Activated T-helper 1 cell treated with anti-CD3 and anti-CD28 coated beads, Interleukin-12 subunit alpha, Interleukin-12 subunit beta, Interleukin-2, Interleukin-4 antibody, amounts not matched to agents 30 ng/mL and 10 ng/mL and 1 ng/mL, durations not matched to agents 14 hours and 24 hours and 36 hours (primary cell): ENCODE measurements at regions not wholly inside any gene's neighbourhood (a gene's known extent, or its start where the extent isn't known, plus 50 kb on each side); places are given as distances from the start of the nearest gene placed in this dataset.

Experiments
- DNase-seq: peaks from one replicate; pipeline ENCODE4 v3.0.0; 2021; ENCODE audit warnings: low spot score
- H3K27ac Mint-ChIP-seq: one replicate; pipeline ENCODE4 v1.8.0; 2021; ENCODE audit warnings: mild to moderate bottlenecking, mixed read lengths
- H3K27me3 Mint-ChIP-seq: one replicate; pipeline ENCODE4 v1.8.0; 2022; ENCODE audit warnings: mild to moderate bottlenecking, moderate library complexity, mixed read lengths; ENCODE audit not compliant: insufficient read depth
- H3K36me3 Mint-ChIP-seq: one replicate; pipeline ENCODE4 v1.8.0; 2021; ENCODE audit warnings: low read depth, mixed read lengths
- H3K4me1 Mint-ChIP-seq: one replicate; pipeline ENCODE4 v1.8.0; 2021; ENCODE audit warnings: low read depth, mixed read lengths
- H3K4me3 Mint-ChIP-seq: one replicate; pipeline ENCODE4 v1.8.0; 2021; ENCODE audit warnings: mild to moderate bottlenecking, moderate library complexity, mixed read lengths
- H3K9me3 Mint-ChIP-seq: one replicate; pipeline ENCODE4 v1.8.0; 2021; ENCODE audit warnings: mixed read lengths
- intact Hi-C: fragments of 100-400 bp; cut with micrococcal nuclease; formaldehyde crosslinking; loops from one replicate; pipeline ENCODE4 v1.15.1; 2024

- intact Hi-C loops = no loop called here
- H3K27ac Mint-ChIP-seq = no peak overlapping the region
These were observed 916.2 kb upstream of the GHITM start for GRCh38 chr10:83222832-83223742.

GRCh38 chr10:83225781-83226180 is 913.5 kb upstream of the GHITM start:
- intact Hi-C loops = no loop called here
- no peaks in the 10 kb centered on the region for H3K4me1 Mint-ChIP-seq
- no peaks in the 10 kb centered on the region for H3K36me3 Mint-ChIP-seq
- no peak overlapping the region for H3K27ac Mint-ChIP-seq
- H3K9me3 Mint-ChIP-seq = peaks cover 1% of the 10 kb centered on the region
- no peak for DNase-seq
- H3K4me3 Mint-ChIP-seq = no peak overlapping the region
- H3K27me3 Mint-ChIP-seq = no peaks in the 10 kb centered on the region

More at GRCh38 chr10:83222832-83223742, 916.2 kb upstream of the GHITM start:
- DNase-seq = no peak
- Mint-ChIP-seq H3K27me3 (no peaks in the 10 kb centered on the region), H3K36me3 (no peaks in the 10 kb centered on the region), H3K9me3 (peaks cover 3% of the 10 kb centered on the region), H3K4me3 (no peak overlapping the region), H3K4me1 (no peaks in the 10 kb centered on the region)

GRCh38 chr10:83229991-83230390 is 909.3 kb upstream of the GHITM start:
- H3K36me3 Mint-ChIP-seq = no peaks in the 10 kb centered on the region
- no peak for DNase-seq
- H3K4me1 Mint-ChIP-seq = no peaks in the 10 kb centered on the region
- H3K4me3 Mint-ChIP-seq = no peak overlapping the region
- H3K27me3 Mint-ChIP-seq = no peaks in the 10 kb centered on the region
- H3K27ac Mint-ChIP-seq = no peak overlapping the region
- intact Hi-C loops = no loop called here
- no peaks in the 10 kb centered on the region for H3K9me3 Mint-ChIP-seq

- H3K27me3 Mint-ChIP-seq = no peaks in the 10 kb centered on the region
- H3K9me3 Mint-ChIP-seq = no peaks in the 10 kb centered on the region
- H3K4me3 Mint-ChIP-seq = no peak overlapping the region
- H3K4me1 Mint-ChIP-seq = no peaks in the 10 kb centered on the region
- no peaks in the 10 kb centered on the region for H3K36me3 Mint-ChIP-seq
- H3K27ac Mint-ChIP-seq = no peak overlapping the region
- intact Hi-C loops = no loop called here
- DNase-seq = no peak
These were observed 905.6 kb upstream of the GHITM start for GRCh38 chr10:83233691-83234090.

- H3K9me3 Mint-ChIP-seq = peaks cover 10% of the 10 kb centered on the region
- no peak overlapping the region for H3K27ac Mint-ChIP-seq
- no peaks in the 10 kb centered on the region for H3K27me3 Mint-ChIP-seq
- no peaks in the 10 kb centered on the region for H3K36me3 Mint-ChIP-seq
- no peak overlapping the region for H3K4me3 Mint-ChIP-seq
- intact Hi-C loops = no loop called here
- no peaks in the 10 kb centered on the region for H3K4me1 Mint-ChIP-seq
- DNase-seq = no peak
These were observed 891.1 kb upstream of the GHITM start for GRCh38 chr10:83248106-83248631.

GRCh38 chr10:83250396-83250795 is 888.9 kb upstream of the GHITM start:
- H3K4me3 Mint-ChIP-seq = no peak overlapping the region
- H3K9me3 Mint-ChIP-seq = peaks cover 13% of the 10 kb centered on the region
- intact Hi-C loops = no loop called here
- H3K36me3 Mint-ChIP-seq = no peaks in the 10 kb centered on the region
- H3K4me1 Mint-ChIP-seq = no peaks in the 10 kb centered on the region
- H3K27me3 Mint-ChIP-seq = no peaks in the 10 kb centered on the region
- no peak overlapping the region for H3K27ac Mint-ChIP-seq
- no peak for DNase-seq

GRCh38 chr10:83252169-83252568 is 887.1 kb upstream of the GHITM start:
- no peak overlapping the region for H3K27ac Mint-ChIP-seq

GRCh38 chr10:83252596-83252995 is 886.7 kb upstream of the GHITM start:
- intact Hi-C loops = no loop called here
- H3K4me1 Mint-ChIP-seq = no peaks in the 10 kb centered on the region
- no peak overlapping the region for H3K27ac Mint-ChIP-seq
- H3K27me3 Mint-ChIP-seq = no peaks in the 10 kb centered on the region
- peaks cover 13% of the 10 kb centered on the region for H3K9me3 Mint-ChIP-seq
- no peaks in the 10 kb centered on the region for H3K36me3 Mint-ChIP-seq
- no peak overlapping the region for H3K4me3 Mint-ChIP-seq
- DNase-seq = no peak

More at GRCh38 chr10:83252169-83252568, 887.1 kb upstream of the GHITM start:
- Mint-ChIP-seq H3K27me3 (no peaks in the 10 kb centered on the region), H3K4me1 (no peaks in the 10 kb centered on the region), H3K9me3 (peaks cover 13% of the 10 kb centered on the region), H3K4me3 (no peak overlapping the region), H3K36me3 (no peaks in the 10 kb centered on the region)
- no peak for DNase-seq
- intact Hi-C loops = no loop called here

- Mint-ChIP-seq H3K27ac (no peak overlapping the region), H3K4me1 (no peaks in the 10 kb centered on the region), H3K27me3 (no peaks in the 10 kb centered on the region), H3K36me3 (no peaks in the 10 kb centered on the region), H3K4me3 (no peak overlapping the region), H3K9me3 (peaks cover 13% of the 10 kb centered on the region)
- intact Hi-C loops = no loop called here
- no peak for DNase-seq
These were observed 886.2 kb upstream of the GHITM start for GRCh38 chr10:83253011-83253671.

- Mint-ChIP-seq H3K9me3 (peaks cover 13% of the 10 kb centered on the region), H3K27ac (no peak overlapping the region), H3K36me3 (no peaks in the 10 kb centered on the region), H3K4me3 (no peak overlapping the region), H3K4me1 (no peaks in the 10 kb centered on the region), H3K27me3 (no peaks in the 10 kb centered on the region)
- DNase-seq = no peak
- intact Hi-C loops = no loop called here
These were observed 884.6 kb upstream of the GHITM start for GRCh38 chr10:83254698-83255097.

GRCh38 chr10:83262434-83262833 is 876.9 kb upstream of the GHITM start:
- intact Hi-C loops = no loop called here

GRCh38 chr10:83272666-83273434 is 866.5 kb upstream of the GHITM start:
- Mint-ChIP-seq H3K27me3 (no peaks in the 10 kb centered on the region), H3K36me3 (no peaks in the 10 kb centered on the region), H3K4me3 (no peak overlapping the region), H3K27ac (no peak overlapping the region), H3K4me1 (no peaks in the 10 kb centered on the region), H3K9me3 (no peaks in the 10 kb centered on the region)
- intact Hi-C loops = no loop called here
- DNase-seq = no peak

More at GRCh38 chr10:83262434-83262833, 876.9 kb upstream of the GHITM start:
- Mint-ChIP-seq H3K27me3 (no peaks in the 10 kb centered on the region), H3K36me3 (no peaks in the 10 kb centered on the region), H3K9me3 (peaks cover 23% of the 10 kb centered on the region), H3K4me3 (no peak overlapping the region), H3K4me1 (no peaks in the 10 kb centered on the region), H3K27ac (no peak overlapping the region)
- DNase-seq = no peak
